ENCODE measurements at regions not wholly inside any gene's neighbourhood (a gene's known extent, or its start where the extent isn't known, plus 50 kb on each side); places are given as distances from the start of the nearest gene placed in this dataset.

DNA sequence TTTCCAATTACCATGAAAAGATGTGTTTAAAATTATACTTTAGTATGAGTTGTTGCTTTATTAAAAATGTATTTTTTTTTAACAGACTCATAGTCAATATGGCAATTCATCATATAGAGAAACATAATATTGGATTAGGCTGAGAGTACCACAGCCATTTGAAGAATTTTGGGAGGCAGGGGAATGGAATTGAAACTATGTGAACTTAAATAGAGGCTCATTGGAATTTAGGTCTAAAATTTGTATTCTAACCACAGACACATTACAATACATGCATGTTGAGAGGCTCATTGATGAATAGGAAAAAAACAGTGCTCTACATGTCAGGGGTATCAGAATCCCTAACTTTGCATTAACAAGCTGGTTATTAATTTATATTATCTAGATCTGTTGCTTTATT lies 269.6 kb downstream of the DKK2 start:
- TF ChIP-seq, protein P1, sequence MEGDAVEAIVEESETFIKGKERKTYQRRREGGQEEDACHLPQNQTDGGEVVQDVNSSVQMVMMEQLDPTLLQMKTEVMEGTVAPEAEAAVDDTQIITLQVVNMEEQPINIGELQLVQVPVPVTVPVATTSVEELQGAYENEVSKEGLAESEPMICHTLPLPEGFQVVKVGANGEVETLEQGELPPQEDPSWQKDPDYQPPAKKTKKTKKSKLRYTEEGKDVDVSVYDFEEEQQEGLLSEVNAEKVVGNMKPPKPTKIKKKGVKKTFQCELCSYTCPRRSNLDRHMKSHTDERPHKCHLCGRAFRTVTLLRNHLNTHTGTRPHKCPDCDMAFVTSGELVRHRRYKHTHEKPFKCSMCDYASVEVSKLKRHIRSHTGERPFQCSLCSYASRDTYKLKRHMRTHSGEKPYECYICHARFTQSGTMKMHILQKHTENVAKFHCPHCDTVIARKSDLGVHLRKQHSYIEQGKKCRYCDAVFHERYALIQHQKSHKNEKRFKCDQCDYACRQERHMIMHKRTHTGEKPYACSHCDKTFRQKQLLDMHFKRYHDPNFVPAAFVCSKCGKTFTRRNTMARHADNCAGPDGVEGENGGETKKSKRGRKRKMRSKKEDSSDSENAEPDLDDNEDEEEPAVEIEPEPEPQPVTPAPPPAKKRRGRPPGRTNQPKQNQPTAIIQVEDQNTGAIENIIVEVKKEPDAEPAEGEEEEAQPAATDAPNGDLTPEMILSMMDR (IDR thresholded peaks at IDR 0.05; ENCODE audit: low read length), result no peak
- no peak for TF ChIP-seq EZH2 (optimal IDR thresholded peaks at IDR 0.05; ENCODE audit: low read depth, low read length)
- TF ChIP-seq EZH2phosphoT487 (IDR thresholded peaks at IDR 0.05; ENCODE audit: low read length), result no peak

Measured in MM.1S (cell line).